IMR-90 (cell line): ENCODE measurements at regions not wholly inside any gene's neighbourhood (a gene's known extent, or its start where the extent isn't known, plus 50 kb on each side); places are given as distances from the start of the nearest gene placed in this dataset.

Experiments used
- ATAC-seq: fragments of 200-7000 bp; cut with Tn5 transposase; 2 replicates; pipeline ENCODE4 v1.9.1; 2020; ENCODE audit warnings: low read depth, mild to moderate bottlenecking, moderate library complexity
- BruUV-seq: library from RNA; stranded (reverse); fragments of 400-500 nt; replicated peaks from 2 replicates; lab custom pipeline; 2021; lab: Mats Ljungman, UMichigan
- CTCF ChIA-PET: fragments of 300-600 bp; formaldehyde crosslinking; extraction: SDS; loops from one replicate; lab custom pipeline; 2021; ENCODE audit warnings: antibody characterized with exemption; lab: Yijun Ruan, JAX
- POLR2A ChIA-PET: fragments of 300-600 bp; sonication (Branson Sonifier 250); formaldehyde crosslinking; loops from one replicate; lab custom pipeline; 2022; ENCODE audit warnings: antibody characterized with exemption; ENCODE audit not compliant: unreplicated experiment; lab: Charles Lee
- DNase-seq: peaks from one replicate; pipeline ENCODE4 v3.0.0; 2013
- H2AFZ ChIP-seq: replicated peaks from 2 replicates; pipeline ENCODE3; 2013; ENCODE audit warnings: low read length, mild to moderate bottlenecking; ENCODE audit not compliant: poor library complexity
- H2AK5ac ChIP-seq: 2 replicates; pipeline ENCODE4 v1.6.1; 2013; ENCODE audit warnings: low read depth, low read length, inconsistent platforms
- H2AK9ac ChIP-seq: replicated peaks from 2 replicates; pipeline ENCODE3; 2013; ENCODE audit warnings: mild to moderate bottlenecking, low read depth, low read length, moderate library complexity; ENCODE audit not compliant: poor library complexity
- H2BK120ac ChIP-seq: 2 replicates; pipeline ENCODE4 v1.6.1; 2013; ENCODE audit warnings: low read depth, low read length, inconsistent platforms
- H2BK15ac ChIP-seq: 3 replicates; pipeline ENCODE4 v1.6.1; 2013; ENCODE audit warnings: low read depth, low read length, inconsistent platforms
- H2BK20ac ChIP-seq: 2 replicates; pipeline ENCODE4 v1.6.1; 2013; ENCODE audit warnings: low read depth, mild to moderate bottlenecking, inconsistent platforms, low read length, moderate library complexity
- H2BK5ac ChIP-seq: 2 replicates; pipeline ENCODE4 v1.6.1; 2013; ENCODE audit warnings: mild to moderate bottlenecking, low read depth, low read length, inconsistent platforms; ENCODE audit not compliant: poor library complexity, severe bottlenecking
- H3K14ac ChIP-seq: replicated peaks from 2 replicates; pipeline ENCODE4 v1.6.1; 2013; ENCODE audit warnings: low read depth, low read length, inconsistent platforms
- H3K18ac ChIP-seq: 2 replicates; pipeline ENCODE4 v1.6.1; 2013; ENCODE audit warnings: low read depth, low read length, control low read depth
- H3K23ac ChIP-seq: 2 replicates; pipeline ENCODE4 v1.6.1; 2013; ENCODE audit warnings: low read depth, low read length, inconsistent platforms
- H3K27ac ChIP-seq: 2 replicates; pipeline ENCODE4 v1.5.1; 2013; ENCODE audit warnings: mild to moderate bottlenecking, control low read depth, low read length; ENCODE audit not compliant: insufficient read depth
- H3K27me3 ChIP-seq: 2 replicates; pipeline ENCODE4 v1.6.1; 2013; ENCODE audit warnings: low read length; ENCODE audit not compliant: control insufficient read depth, insufficient read depth
- H3K36me3 ChIP-seq: 2 replicates; pipeline ENCODE4 v1.6.1; 2013; ENCODE audit warnings: low read length, mixed read lengths; ENCODE audit not compliant: control insufficient read depth, insufficient read depth
- H3K4ac ChIP-seq: 2 replicates; pipeline ENCODE4 v1.6.1; 2013; ENCODE audit warnings: low read depth, low read length, inconsistent platforms
- H3K4me1 ChIP-seq: 2 replicates; pipeline ENCODE4 v1.6.1; 2013; ENCODE audit warnings: low read length, mixed read lengths; ENCODE audit not compliant: control insufficient read depth, insufficient read depth
- H3K4me2 ChIP-seq: 2 replicates; pipeline ENCODE4 v1.6.1; 2013; ENCODE audit warnings: low read depth, mild to moderate bottlenecking, control low read depth, low read length, moderate library complexity
- H3K4me3 ChIP-seq: 2 replicates; pipeline ENCODE4 v1.5.1; 2013; ENCODE audit warnings: low read depth, mild to moderate bottlenecking, control low read depth, low read length, moderate library complexity; ENCODE audit not compliant: insufficient read depth
- H3K56ac ChIP-seq: 2 replicates; pipeline ENCODE4 v1.6.1; 2013; ENCODE audit warnings: low read length, inconsistent platforms; ENCODE audit not compliant: insufficient read depth; ENCODE audit errors: extremely low read depth
- H3K79me1 ChIP-seq, 2 experiments: 2 replicates each; pipeline ENCODE4 v1.6.1; 2013; ENCODE audit warnings: low read length in 2 of 2, inconsistent platforms in 1 of 2, low read depth in 1 of 2
- H3K9ac ChIP-seq: 2 replicates; pipeline ENCODE4 v1.6.1; 2013; ENCODE audit warnings: low read depth, low read length, control low read depth
- H3K9me1 ChIP-seq: 2 replicates; pipeline ENCODE4 v1.6.1; 2013; ENCODE audit warnings: low read length, inconsistent platforms; ENCODE audit not compliant: insufficient read depth
- H3K9me3 ChIP-seq: 2 replicates; pipeline ENCODE4 v1.6.1; 2013; ENCODE audit warnings: low read length; ENCODE audit not compliant: control insufficient read depth, insufficient read depth
- H4K20me1 ChIP-seq: 2 replicates; pipeline ENCODE4 v1.6.1; 2013; ENCODE audit warnings: low read length, inconsistent platforms; ENCODE audit not compliant: insufficient read depth
- H4K5ac ChIP-seq: 2 replicates; pipeline ENCODE4 v1.6.1; 2013; ENCODE audit warnings: mild to moderate bottlenecking, low read depth, low read length, control low read depth
- H4K8ac ChIP-seq, 2 experiments: 2 replicates each; pipeline ENCODE4 v1.6.1; 2013; ENCODE audit warnings: low read depth in 2 of 2, low read length in 2 of 2, control low read depth in 1 of 2, inconsistent platforms in 1 of 2
- H4K91ac ChIP-seq: 2 replicates; pipeline ENCODE4 v1.6.1; 2013; ENCODE audit warnings: low read depth, low read length, inconsistent platforms; ENCODE audit not compliant: insufficient read depth
- BHLHE40 ChIP-seq: fragments of 150-350 bp; IDR thresholded peaks from 2 replicates; pipeline ENCODE4 v1.6.1; 2016; ENCODE audit warnings: mild to moderate bottlenecking, low read depth, low read length
- CHD1 ChIP-seq: IDR thresholded peaks from 2 replicates; pipeline ENCODE4 v1.6.1; 2012; ENCODE audit warnings: low read depth, low read length, improper control_type of control experiment
- NFE2L2 ChIP-seq: fragments of 150-350 bp; IDR thresholded peaks from 2 replicates; pipeline ENCODE4 v1.6.1; 2016; ENCODE audit warnings: low read depth, mild to moderate bottlenecking, low read length
- RAD21 ChIP-seq: IDR thresholded peaks from 2 replicates; pipeline ENCODE4 v1.6.1; 2012; ENCODE audit warnings: low read length, improper control_type of control experiment
- RCOR1 ChIP-seq: IDR thresholded peaks from 2 replicates; pipeline ENCODE4 v1.6.1; 2012; ENCODE audit warnings: mild to moderate bottlenecking, low read length, improper control_type of control experiment; ENCODE audit not compliant: insufficient replicate concordance
- RFX5 ChIP-seq: IDR thresholded peaks from 2 replicates; pipeline ENCODE4 v1.8.0; 2012; ENCODE audit warnings: low read depth, mild to moderate bottlenecking, low read length, moderate library complexity
- WGBS, 2 experiments: methylation state at CpG; one replicate each; pipeline versions ENCODE4 v1.1.5 to v1.1.7; 2013; ENCODE audit warnings: missing lambda C conversion rate in 2 of 2; ENCODE audit not compliant: insufficient read length in 1 of 2; ENCODE audit errors: extremely low coverage in 2 of 2; 5-methylcytosine and 5-hydroxymethylcytosine counted together
- dilution Hi-C: fragments of 300-500 bp; cut with HindIII; formaldehyde crosslinking; loops from one replicate; pipeline ENCODE4 v1.14.3; 2018; ENCODE audit warnings: low sequenced_read_pairs; ENCODE audit not compliant: unreplicated experiment
- in situ Hi-C: fragments of 300-500 bp; cut with MboI; formaldehyde crosslinking; loops from 3 replicates; pipeline ENCODE4 v1.14.3; 2019; ENCODE audit warnings: low sequenced_read_pairs, inconsistent platforms, mixed read lengths
- intact Hi-C: fragments of 100-400 bp; cut with micrococcal nuclease; formaldehyde crosslinking; loops from 2 replicates; pipeline ENCODE4 v1.10.0; 2022
- TF ChIP-seq, protein P1 (sequence below): fragments of 150-350 bp; IDR thresholded peaks from 2 replicates; pipeline ENCODE4 v1.6.1; 2017; ENCODE audit warnings: mild to moderate bottlenecking, antibody characterized with exemption, low read length, low read depth

DNA sequence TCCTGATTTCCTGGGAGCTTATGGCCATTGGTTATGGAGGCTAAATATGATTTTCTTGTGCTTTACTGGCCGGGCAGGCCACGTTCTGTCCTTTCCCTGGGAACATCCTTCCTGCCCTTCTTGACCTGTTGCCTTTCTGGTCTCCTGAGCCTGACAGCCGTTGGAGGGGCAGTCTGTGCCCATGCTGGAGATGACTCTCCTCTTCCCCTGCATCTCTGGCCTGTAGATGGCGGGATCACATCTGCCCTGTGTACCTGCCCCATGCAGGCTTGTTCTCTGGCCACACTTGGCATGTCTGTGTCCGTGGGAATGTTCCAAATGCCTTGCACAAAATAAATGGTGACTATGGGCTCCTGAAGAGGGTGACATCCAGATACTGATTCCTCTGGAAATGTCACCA, 253.1 kb upstream of the IRX4 start:
- Histone ChIP-seq H3K36me3 (no peaks in the 10 kb centered on the region), H3K79me1 (no peaks in the 10 kb centered on the region), H3K27me3 (no peaks in the 10 kb centered on the region), H2AK5ac (no peak overlapping the region), H4K8ac (no peak overlapping the region), H3K18ac (no peak overlapping the region), H3K9me1 (no peaks in the 10 kb centered on the region), H3K4me2 (no peak overlapping the region), H3K14ac (no peak overlapping the region), H2AK9ac (no peak overlapping the region), H3K56ac (no peak overlapping the region), H3K23ac (no peak overlapping the region), H4K5ac (no peak overlapping the region), H4K20me1 (no peaks in the 10 kb centered on the region), H3K27ac (no peak overlapping the region), H2BK120ac (no peak overlapping the region), H2BK20ac (no peak overlapping the region), H2AFZ (no peak overlapping the region), H4K91ac (no peak overlapping the region), H3K4me1 (no peaks in the 10 kb centered on the region), H2BK5ac (no peak overlapping the region), H3K4me3 (no peak overlapping the region), H3K4ac (no peak overlapping the region), H3K9ac (no peak overlapping the region), H2BK15ac (no peak overlapping the region), H3K9me3 (peaks cover 52% of the 10 kb centered on the region)
- DNase-seq (no peak), ATAC-seq (no peak)
- 40% methylated on average over 3 of the region's 5 CpGs; no CpG with 5 or more reads in 1 of the 2 experiments for WGBS, 2 experiments
- no TSS peak for BruUV-seq
- in situ Hi-C loops: no loop called here
- ChIA-PET POLR2A (no interaction called here), CTCF (no interaction called here)
- TF ChIP-seq RAD21: no peak
- TF ChIP-seq NFE2L2: no peak
- TF ChIP-seq RCOR1: no peak
- TF ChIP-seq CHD1: no peak
- no peak for TF ChIP-seq BHLHE40
- TF ChIP-seq, protein P1, sequence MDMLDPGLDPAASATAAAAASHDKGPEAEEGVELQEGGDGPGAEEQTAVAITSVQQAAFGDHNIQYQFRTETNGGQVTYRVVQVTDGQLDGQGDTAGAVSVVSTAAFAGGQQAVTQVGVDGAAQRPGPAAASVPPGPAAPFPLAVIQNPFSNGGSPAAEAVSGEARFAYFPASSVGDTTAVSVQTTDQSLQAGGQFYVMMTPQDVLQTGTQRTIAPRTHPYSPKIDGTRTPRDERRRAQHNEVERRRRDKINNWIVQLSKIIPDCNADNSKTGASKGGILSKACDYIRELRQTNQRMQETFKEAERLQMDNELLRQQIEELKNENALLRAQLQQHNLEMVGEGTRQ: no peak
- no peak for TF ChIP-seq RFX5
- dilution Hi-C loops: no loop called here
- intact Hi-C loops: no loop called here
